ENCODE measurements at regions not wholly inside any gene's neighbourhood (a gene's known extent, or its start where the extent isn't known, plus 50 kb on each side); places are given as distances from the start of the nearest gene placed in this dataset.
"Not testable (repeated sequence)": the region's sequence is repeated elsewhere in the genome, so short reads cannot be mapped to it uniquely, and the experiment has no call there.

DNA sequence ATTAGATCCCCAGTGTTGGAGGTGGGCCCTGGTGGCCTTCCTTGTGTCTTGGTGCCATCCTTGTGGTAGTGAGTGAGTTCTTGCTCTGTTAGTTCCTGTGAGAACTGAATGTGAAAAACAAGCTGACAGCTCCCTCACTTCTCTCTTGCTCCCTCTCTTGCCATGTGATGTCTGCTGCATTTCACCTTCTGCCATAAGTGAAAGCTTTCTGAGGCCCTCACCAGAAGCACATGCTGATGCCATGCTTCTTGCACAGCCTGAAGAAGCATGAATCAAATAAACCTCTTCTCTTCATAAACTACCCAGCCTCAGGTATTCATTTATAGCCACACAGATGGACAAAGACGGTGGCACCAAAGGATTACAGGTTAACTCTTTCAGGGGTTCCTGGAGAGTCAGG is 166.1 kb upstream of the ETV3 start:
- H3K4me3 ChIP-seq (ENCODE audit: low read length): no peak overlapping the region
- TF ChIP-seq, protein P1, sequence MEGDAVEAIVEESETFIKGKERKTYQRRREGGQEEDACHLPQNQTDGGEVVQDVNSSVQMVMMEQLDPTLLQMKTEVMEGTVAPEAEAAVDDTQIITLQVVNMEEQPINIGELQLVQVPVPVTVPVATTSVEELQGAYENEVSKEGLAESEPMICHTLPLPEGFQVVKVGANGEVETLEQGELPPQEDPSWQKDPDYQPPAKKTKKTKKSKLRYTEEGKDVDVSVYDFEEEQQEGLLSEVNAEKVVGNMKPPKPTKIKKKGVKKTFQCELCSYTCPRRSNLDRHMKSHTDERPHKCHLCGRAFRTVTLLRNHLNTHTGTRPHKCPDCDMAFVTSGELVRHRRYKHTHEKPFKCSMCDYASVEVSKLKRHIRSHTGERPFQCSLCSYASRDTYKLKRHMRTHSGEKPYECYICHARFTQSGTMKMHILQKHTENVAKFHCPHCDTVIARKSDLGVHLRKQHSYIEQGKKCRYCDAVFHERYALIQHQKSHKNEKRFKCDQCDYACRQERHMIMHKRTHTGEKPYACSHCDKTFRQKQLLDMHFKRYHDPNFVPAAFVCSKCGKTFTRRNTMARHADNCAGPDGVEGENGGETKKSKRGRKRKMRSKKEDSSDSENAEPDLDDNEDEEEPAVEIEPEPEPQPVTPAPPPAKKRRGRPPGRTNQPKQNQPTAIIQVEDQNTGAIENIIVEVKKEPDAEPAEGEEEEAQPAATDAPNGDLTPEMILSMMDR (conservative IDR thresholded peaks at IDR 0.05; ENCODE audit: low read length): no peak
- no peak for DNase-seq (ENCODE audit: low read depth)

DNA sequence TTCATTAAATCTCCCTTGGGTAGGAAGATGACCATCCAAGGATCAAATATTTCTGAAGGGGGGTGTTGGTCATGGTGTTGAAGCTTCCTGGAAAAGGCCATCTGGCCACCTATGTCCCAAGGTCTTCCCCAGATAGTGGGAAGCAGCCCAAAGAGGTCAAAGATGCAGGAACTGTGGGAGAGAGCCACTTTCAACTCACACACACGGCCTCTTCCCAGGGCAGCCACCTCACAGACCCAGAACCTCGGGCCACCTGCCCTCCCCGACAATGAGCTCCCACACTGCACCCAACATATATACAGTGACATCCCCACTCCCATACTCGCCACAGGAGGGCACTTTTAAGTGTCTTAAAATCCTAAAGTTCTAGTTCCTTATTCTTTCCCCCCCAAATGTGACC is 164.5 kb upstream of the ETV3 start:
- no peak for DNase-seq (ENCODE audit: low read depth)
- TF ChIP-seq, protein P1 (conservative IDR thresholded peaks at IDR 0.05; ENCODE audit: low read length): no peak
- H3K4me3 ChIP-seq (ENCODE audit: low read length): no peak overlapping the region

DNA sequence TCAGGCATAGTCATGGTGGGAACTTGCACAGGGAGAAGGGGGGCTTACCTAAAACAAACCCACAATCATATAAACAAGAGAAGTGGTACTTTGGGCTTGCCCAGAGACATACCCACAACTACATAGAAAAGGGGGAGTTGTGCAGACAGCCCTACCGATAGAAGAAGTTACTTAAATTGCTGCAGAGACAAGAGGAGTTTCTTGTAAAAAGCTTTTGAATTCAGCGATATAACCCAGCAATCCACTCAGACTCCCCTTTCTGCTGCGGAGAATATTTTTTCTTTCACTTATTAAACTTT is 164.0 kb upstream of the ETV3 start:
- no peak overlapping the region for H3K4me3 ChIP-seq (ENCODE audit: low read length)
- TF ChIP-seq, protein P1 (conservative IDR thresholded peaks at IDR 0.05; ENCODE audit: low read length): no peak
- DNase-seq (ENCODE audit: low read depth): no peak

DNA sequence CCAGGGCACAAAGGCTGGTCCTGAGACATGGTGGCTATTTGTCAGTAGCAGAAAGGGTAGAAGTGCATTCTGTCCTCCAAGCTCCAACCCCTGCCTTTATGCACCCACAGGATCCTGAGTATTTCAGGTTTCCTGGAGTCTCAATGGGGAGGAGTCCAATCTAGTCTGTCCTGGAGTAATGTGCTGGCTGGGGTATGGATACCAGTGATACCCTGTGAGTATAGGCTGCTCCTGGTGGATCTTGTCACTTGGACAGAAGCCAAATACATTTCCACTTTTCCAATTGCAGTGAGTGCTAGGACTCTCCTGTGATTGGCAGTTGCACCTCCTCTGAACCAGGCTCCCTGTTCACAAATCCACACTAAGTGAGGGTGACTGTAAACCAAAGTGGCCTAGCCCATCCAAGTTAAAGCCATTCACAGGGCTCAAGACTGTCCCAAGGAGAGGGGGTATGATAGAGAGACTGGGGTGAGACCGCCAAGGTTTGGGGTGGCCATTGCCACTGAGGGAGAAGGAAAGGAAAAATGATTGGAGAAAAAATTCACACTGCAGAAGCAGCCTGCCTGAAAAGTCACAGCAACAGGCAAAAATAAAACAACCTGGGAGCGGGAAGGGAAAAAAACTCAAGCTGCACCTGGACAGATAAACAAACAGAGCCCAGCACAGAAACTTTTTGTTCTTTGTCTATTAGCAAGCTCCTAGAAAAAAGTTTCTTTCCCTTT is 163.4 kb upstream of the ETV3 start:
- TF ChIP-seq, protein P1 (conservative IDR thresholded peaks at IDR 0.05; ENCODE audit: low read length): no peak
- H3K4me3 ChIP-seq (ENCODE audit: low read length): no peak overlapping the region
- DNase-seq (ENCODE audit: low read depth): no peak

DNA sequence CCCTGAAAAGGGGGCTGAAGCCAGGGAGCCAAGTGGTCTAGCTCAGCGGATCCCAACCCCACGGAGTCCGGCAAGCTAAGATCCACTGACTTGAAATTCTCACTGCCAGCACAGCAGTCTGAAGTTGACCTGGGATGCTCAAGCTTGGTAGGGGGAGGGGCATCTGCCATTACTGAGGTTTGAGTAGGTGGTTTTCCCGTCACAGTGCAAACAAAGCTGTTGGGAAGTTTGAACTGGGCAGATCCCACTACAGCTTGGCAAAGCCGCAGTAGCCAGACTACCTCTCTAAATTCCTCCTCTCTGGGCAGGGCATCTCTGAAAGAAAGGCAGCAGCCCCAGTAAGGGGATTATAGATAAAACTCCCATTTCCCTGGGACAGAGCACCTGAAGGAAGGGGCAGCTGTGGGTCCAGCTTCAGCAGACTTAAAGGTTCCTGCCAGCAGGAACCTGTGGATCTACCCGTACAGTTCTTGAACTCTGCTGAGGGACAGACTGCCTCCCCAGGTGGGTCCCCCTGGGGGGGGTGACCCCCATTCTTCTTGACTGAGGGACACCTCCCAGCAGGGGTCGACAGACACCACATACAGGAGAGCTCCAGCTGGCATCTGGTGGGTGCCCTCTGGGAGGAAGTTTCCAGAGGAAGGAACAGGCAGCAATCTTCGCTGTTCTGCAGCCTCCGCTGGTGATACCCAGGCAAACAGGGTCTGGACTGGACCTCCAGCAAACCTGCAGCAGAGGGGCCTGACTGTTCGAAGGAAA is 156.4 kb upstream of the ETV3 start:
- not testable (repeated sequence) for DNase-seq (ENCODE audit: low read depth); H3K4me3 ChIP-seq (ENCODE audit: low read length)

DNA sequence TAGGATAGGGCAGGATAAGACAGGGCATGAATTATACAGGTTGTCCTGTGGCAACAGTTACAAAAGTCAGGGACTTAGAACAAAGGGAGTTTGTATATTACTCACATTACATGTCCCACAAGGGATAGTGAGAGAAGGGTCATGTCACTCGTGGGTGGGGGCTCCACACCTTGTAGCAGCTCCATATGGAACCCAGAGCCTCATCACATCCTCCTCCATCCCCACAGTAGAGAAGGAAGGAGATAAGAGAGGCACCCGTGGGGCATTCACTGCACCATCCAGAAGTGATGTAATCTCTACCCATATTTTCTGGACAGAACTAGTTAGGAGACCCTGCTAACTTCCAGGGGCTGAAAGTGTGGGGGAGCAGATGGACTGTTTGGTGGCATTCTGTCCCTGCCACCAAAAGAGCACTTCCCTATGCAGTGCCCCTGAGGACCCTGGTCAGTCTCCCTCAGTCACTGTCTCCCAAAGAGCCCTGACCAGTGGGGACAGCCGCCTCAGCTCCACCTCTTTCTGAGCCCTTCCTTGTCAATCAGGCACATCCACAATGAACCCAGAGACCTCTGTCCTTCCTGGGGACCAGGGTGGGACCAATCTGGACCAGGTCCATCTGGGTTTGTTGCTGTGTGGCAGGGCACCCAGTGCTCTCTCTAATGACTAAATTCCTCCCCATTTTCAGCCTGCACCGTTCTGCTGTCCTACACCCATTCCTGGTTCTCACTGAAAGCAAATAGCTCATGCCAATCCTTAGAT is 154.8 kb upstream of the ETV3 start:
- TF ChIP-seq, protein P1 (conservative IDR thresholded peaks at IDR 0.05; ENCODE audit: low read length): no peak
- DNase-seq (ENCODE audit: low read depth): no peak
- H3K4me3 ChIP-seq (ENCODE audit: low read length): no peak overlapping the region

DNA sequence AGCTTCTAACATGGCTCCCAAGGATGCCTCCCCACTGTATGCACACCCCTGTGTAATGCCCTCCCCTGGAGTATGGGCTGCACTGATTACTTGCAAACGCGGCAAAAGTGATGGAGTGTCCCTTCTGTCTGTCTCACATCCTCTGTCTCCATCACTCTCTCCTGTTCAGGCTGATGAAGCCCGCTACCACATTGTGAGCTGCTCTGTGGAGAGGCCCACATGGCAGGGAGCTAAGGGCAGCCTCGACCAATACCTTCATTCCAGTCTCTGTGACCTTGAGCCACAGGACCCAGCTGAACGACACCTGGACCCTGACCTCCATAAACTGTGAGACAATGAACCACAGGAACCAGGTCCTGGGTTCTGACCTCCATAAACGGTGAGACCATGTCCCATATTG is 154.1 kb upstream of the ETV3 start:
- no peak for DNase-seq (ENCODE audit: low read depth)
- TF ChIP-seq, protein P1 (conservative IDR thresholded peaks at IDR 0.05; ENCODE audit: low read length): no peak
- no peak overlapping the region for H3K4me3 ChIP-seq (ENCODE audit: low read length)

Data from AG10803 (cell line).